Activated naive CD4-positive, alpha-beta T cell treated with anti-CD3 and anti-CD28 coated beads, Interleukin-2, amount 50 U/mL, for 24 hours (primary cell): ENCODE measurements at regions not wholly inside any gene's neighbourhood (a gene's known extent, or its start where the extent isn't known, plus 50 kb on each side); places are given as distances from the start of the nearest gene placed in this dataset.

Source experiments
- H3K27ac Mint-ChIP-seq: one replicate; pipeline ENCODE4 v1.8.0; 2021; ENCODE audit warnings: mild to moderate bottlenecking, mixed read lengths
- H3K27me3 Mint-ChIP-seq: one replicate; pipeline ENCODE4 v1.8.0; 2021; ENCODE audit warnings: mixed read lengths
- H3K36me3 Mint-ChIP-seq: one replicate; pipeline ENCODE4 v1.8.0; 2021; ENCODE audit warnings: mixed read lengths
- H3K4me1 Mint-ChIP-seq: one replicate; pipeline ENCODE4 v1.8.0; 2021; ENCODE audit warnings: mixed read lengths
- H3K4me3 Mint-ChIP-seq: one replicate; pipeline ENCODE4 v1.8.0; 2021; ENCODE audit warnings: mild to moderate bottlenecking, mixed read lengths
- H3K9me3 Mint-ChIP-seq: one replicate; pipeline ENCODE4 v1.8.0; 2021; ENCODE audit warnings: mixed read lengths

DNA sequence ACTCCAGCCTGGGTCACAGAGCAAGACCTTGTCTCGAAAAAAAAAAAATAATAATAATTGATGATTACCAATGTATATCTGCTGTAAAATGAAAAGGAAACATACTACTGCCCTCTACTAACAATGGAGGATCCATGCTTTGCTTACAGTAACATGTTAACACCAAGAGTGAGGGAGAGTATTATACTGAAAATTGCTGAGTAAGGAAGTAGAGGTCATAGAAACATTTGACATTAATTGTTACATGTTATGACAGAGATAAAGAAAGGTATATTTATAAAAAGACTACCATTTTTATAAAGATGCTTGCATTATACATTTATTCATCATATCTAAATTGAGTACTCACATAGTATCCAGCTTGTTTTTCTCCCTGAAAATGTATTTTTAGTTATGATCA lies 1989.8 kb upstream of the TENM3 start:
- Mint-ChIP-seq H3K27me3 (no peaks in the 10 kb centered on the region), H3K4me3 (no peak overlapping the region), H3K27ac (no peak overlapping the region), H3K9me3 (no peaks in the 10 kb centered on the region), H3K4me1 (no peaks in the 10 kb centered on the region), H3K36me3 (no peaks in the 10 kb centered on the region)

GRCh38 chr4:180261346-180261745 lies 1981.9 kb upstream of the TENM3 start:
- H3K27me3 Mint-ChIP-seq = no peaks in the 10 kb centered on the region
- H3K9me3 Mint-ChIP-seq = no peaks in the 10 kb centered on the region
- H3K4me1 Mint-ChIP-seq = no peaks in the 10 kb centered on the region
- no peak overlapping the region for H3K27ac Mint-ChIP-seq
- no peaks in the 10 kb centered on the region for H3K36me3 Mint-ChIP-seq
- no peak overlapping the region for H3K4me3 Mint-ChIP-seq

DNA sequence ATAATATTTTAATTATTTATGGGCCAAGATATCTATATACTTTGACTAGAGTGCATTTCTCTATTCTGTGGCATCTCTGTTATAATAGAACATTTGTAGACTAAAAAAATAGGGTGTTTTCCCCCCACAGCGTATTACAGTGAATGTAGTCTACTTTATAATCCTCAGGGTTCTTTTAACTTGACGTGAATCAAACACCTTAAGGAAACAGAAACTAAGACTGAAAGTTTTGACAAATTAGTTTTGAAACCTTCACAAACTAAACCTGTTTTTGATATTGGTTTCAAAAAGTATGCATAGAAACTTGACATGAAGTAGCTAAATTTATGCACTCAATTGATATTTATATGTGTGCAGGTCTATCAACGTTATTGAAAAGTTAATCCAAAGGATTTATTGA lies 1963.1 kb upstream of the TENM3 start:
- Mint-ChIP-seq H3K27ac (no peak overlapping the region), H3K4me1 (no peaks in the 10 kb centered on the region), H3K36me3 (no peaks in the 10 kb centered on the region), H3K4me3 (no peak overlapping the region), H3K9me3 (peaks cover 5% of the 10 kb centered on the region), H3K27me3 (no peaks in the 10 kb centered on the region)

GRCh38 chr4:180280726-180281297 lies 1962.4 kb upstream of the TENM3 start:
- Mint-ChIP-seq H3K36me3 (no peaks in the 10 kb centered on the region), H3K27ac (no peak overlapping the region), H3K9me3 (no peaks in the 10 kb centered on the region), H3K27me3 (no peaks in the 10 kb centered on the region), H3K4me1 (no peaks in the 10 kb centered on the region), H3K4me3 (no peak overlapping the region)

DNA sequence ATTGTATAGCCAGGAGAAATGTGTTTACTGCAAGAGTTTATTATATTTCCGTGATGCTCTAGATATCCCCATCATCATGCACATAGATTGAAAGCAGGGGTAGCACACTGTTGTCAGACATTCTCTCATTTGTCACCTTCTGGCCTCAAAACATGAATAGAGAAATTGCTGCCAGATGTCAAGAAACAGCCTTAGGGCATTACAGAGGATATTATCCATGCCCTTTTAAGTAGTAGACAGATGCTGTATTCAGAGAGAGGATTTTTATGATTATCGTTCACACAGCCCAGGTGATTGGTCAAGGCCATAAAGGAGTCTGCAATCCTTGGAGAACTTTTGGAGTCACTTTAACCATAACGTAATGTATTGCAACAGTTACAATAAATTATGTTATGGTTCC lies 1961.5 kb upstream of the TENM3 start:
- Mint-ChIP-seq H3K9me3 (no peaks in the 10 kb centered on the region), H3K4me1 (no peaks in the 10 kb centered on the region), H3K36me3 (no peaks in the 10 kb centered on the region), H3K27me3 (no peaks in the 10 kb centered on the region), H3K4me3 (no peak overlapping the region), H3K27ac (no peak overlapping the region)

DNA sequence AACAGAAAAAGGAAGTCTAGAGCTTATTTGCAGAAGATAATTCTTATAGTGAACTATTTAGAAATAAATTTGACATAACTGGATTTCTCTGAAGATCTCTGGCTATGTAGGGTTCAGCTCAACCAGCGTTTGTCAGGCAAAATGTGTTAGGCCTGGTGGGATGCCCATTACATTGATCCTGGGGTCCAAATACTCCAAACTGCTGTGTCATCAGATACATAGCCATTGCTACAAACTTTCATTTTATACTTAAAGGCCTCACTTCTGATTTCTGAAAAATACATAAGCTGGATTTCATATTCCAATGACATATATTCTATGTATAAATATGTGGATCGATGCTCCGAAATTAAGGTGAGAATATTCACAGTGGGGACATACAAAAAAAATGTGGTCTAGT lies 1958.9 kb upstream of the TENM3 start:
- Mint-ChIP-seq H3K4me3 (no peak overlapping the region), H3K27ac (no peak overlapping the region), H3K9me3 (no peaks in the 10 kb centered on the region), H3K27me3 (no peaks in the 10 kb centered on the region), H3K4me1 (no peaks in the 10 kb centered on the region), H3K36me3 (no peaks in the 10 kb centered on the region)

- no peaks in the 10 kb centered on the region for H3K4me1 Mint-ChIP-seq
- no peak overlapping the region for H3K27ac Mint-ChIP-seq
- no peaks in the 10 kb centered on the region for H3K36me3 Mint-ChIP-seq
- H3K27me3 Mint-ChIP-seq = no peaks in the 10 kb centered on the region
- no peaks in the 10 kb centered on the region for H3K9me3 Mint-ChIP-seq
- H3K4me3 Mint-ChIP-seq = no peak overlapping the region
Measured at GRCh38 chr4:180285796-180286195, 1957.4 kb upstream of the TENM3 start.

GRCh38 chr4:180292339-180292738 lies 1950.9 kb upstream of the TENM3 start:
- Mint-ChIP-seq H3K4me1 (no peaks in the 10 kb centered on the region), H3K4me3 (no peak overlapping the region), H3K27ac (no peak overlapping the region), H3K9me3 (peaks cover 3% of the 10 kb centered on the region), H3K36me3 (no peaks in the 10 kb centered on the region), H3K27me3 (no peaks in the 10 kb centered on the region)

DNA sequence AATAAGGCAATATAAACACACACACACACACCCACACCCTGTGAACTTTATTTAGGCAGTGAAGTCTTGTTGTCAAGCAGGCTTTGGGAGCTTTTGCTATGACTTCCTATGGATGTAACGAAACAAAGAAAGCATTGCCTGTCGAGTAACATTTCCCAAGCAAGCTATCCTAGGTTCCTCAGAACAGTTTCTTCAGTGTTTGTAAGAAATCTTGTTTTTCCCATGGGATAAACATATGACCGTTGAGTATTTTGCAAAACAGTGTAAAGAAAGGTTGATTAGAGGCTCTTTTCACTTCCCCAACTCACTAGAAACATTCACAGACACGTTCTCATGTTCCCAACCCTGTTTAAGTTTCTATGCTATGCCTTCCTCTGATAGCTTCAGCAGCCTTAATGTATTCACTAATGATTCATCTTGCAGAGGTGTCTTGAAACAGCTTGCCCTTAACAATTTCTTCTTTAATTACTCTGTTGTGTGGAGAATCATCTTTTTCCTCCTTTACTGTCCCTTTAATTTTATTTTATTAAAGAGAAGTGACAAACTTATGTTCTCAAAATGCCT lies 1947.1 kb upstream of the TENM3 start:
- Mint-ChIP-seq H3K27ac (no peak overlapping the region), H3K4me1 (no peaks in the 10 kb centered on the region), H3K27me3 (no peaks in the 10 kb centered on the region), H3K36me3 (no peaks in the 10 kb centered on the region), H3K9me3 (peaks cover 16% of the 10 kb centered on the region), H3K4me3 (no peak overlapping the region)

- Mint-ChIP-seq H3K36me3 (no peaks in the 10 kb centered on the region), H3K4me3 (no peak overlapping the region), H3K27ac (no peak overlapping the region), H3K9me3 (peaks cover 14% of the 10 kb centered on the region), H3K27me3 (no peaks in the 10 kb centered on the region), H3K4me1 (no peaks in the 10 kb centered on the region)
Measured at GRCh38 chr4:180304321-180304720, 1938.9 kb upstream of the TENM3 start.

DNA sequence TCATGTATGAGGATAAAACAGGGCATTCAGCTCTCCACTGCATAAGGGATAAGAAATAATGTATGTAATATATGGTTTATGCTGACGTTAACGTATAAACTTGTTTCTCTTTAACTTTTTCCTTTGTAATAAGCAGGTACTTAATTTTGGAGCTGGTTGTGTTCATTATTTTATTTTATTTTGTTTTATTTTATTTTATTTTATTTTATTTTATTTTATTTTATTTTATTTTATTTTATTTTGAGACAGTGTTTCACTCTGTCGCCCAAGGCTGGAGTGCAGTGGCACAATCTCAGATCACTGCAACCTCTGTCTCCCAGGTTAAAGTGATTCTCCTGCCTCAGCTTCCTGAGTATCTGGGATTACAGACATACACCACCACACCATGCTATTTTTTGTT lies 1932.6 kb upstream of the TENM3 start:
- H3K27me3 Mint-ChIP-seq = no peaks in the 10 kb centered on the region
- no peaks in the 10 kb centered on the region for H3K36me3 Mint-ChIP-seq
- H3K4me1 Mint-ChIP-seq = no peaks in the 10 kb centered on the region
- peaks cover 4% of the 10 kb centered on the region for H3K9me3 Mint-ChIP-seq
- H3K4me3 Mint-ChIP-seq = no peak overlapping the region
- no peak overlapping the region for H3K27ac Mint-ChIP-seq

- Mint-ChIP-seq H3K27me3 (no peaks in the 10 kb centered on the region), H3K36me3 (no peaks in the 10 kb centered on the region), H3K27ac (no peak overlapping the region), H3K4me1 (no peaks in the 10 kb centered on the region), H3K9me3 (peaks cover 4% of the 10 kb centered on the region), H3K4me3 (no peak overlapping the region)
Measured at GRCh38 chr4:180314972-180315371, 1928.2 kb upstream of the TENM3 start.

- Mint-ChIP-seq H3K4me3 (no peak overlapping the region), H3K27me3 (no peaks in the 10 kb centered on the region), H3K36me3 (no peaks in the 10 kb centered on the region), H3K9me3 (peaks cover 5% of the 10 kb centered on the region), H3K27ac (no peak overlapping the region), H3K4me1 (no peaks in the 10 kb centered on the region)
Measured at GRCh38 chr4:180330521-180330920, 1912.7 kb upstream of the TENM3 start.

GRCh38 chr4:180333162-180333561 lies 1910.0 kb upstream of the TENM3 start:
- H3K4me1 Mint-ChIP-seq = no peaks in the 10 kb centered on the region
- no peak overlapping the region for H3K27ac Mint-ChIP-seq
- H3K27me3 Mint-ChIP-seq = no peaks in the 10 kb centered on the region
- no peak overlapping the region for H3K4me3 Mint-ChIP-seq
- H3K36me3 Mint-ChIP-seq = no peaks in the 10 kb centered on the region
- H3K9me3 Mint-ChIP-seq = peaks cover 5% of the 10 kb centered on the region

DNA sequence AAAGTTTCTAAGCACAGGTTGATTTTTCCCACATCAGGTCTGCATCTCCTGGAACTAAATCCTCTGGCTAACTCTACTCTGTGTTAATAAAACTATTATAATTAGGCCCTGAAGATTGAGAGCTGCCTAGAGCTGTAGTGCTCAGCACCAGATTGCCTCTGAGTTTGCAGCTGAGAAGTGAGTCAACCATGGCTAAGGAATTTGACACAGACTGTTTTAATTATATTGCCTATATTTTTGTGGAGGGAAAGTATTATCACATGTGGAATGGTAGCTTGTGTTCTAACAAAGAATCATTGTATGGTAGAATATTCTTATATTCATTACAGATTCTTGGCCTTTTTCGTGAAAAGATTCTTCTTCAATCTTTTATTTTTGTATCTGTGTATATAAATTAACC lies 1907.6 kb upstream of the TENM3 start:
- Mint-ChIP-seq H3K9me3 (peaks cover 5% of the 10 kb centered on the region), H3K4me1 (no peaks in the 10 kb centered on the region), H3K4me3 (no peak overlapping the region), H3K36me3 (no peaks in the 10 kb centered on the region), H3K27me3 (no peaks in the 10 kb centered on the region), H3K27ac (no peak overlapping the region)

DNA sequence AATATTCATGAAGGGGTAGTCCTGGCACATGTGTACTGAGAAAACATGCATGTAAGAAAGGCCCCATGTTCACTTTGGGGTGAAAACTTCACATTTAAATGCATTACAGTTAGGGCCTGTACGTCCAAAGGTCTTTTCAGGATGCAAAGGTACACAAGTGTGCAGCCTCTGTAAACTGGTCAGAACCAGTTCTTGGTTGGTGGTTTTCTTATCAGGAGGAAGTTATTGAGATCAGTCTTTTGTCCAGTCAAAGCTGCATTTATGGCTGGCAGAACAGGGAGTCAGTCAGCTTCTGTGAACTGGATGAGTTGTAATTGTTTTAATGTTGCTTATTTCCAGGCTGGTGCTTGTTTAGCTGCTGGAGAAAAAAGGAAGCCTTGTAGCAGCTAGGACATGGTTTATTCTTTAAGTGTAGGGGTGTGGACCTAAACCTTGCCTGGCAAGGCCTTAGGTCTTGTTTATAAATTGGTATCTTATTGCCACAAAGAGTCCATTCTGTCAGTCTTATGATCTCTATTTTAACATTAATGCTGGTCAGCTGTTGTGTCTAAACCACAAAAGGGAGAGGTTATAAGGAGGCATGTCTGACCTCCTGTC lies 1906.6 kb upstream of the TENM3 start:
- Mint-ChIP-seq H3K27me3 (no peaks in the 10 kb centered on the region), H3K4me3 (no peak overlapping the region), H3K36me3 (no peaks in the 10 kb centered on the region), H3K9me3 (peaks cover 5% of the 10 kb centered on the region), H3K4me1 (no peaks in the 10 kb centered on the region), H3K27ac (no peak overlapping the region)

- H3K9me3 Mint-ChIP-seq = no peaks in the 10 kb centered on the region
- no peaks in the 10 kb centered on the region for H3K4me1 Mint-ChIP-seq
- no peak overlapping the region for H3K27ac Mint-ChIP-seq
- H3K36me3 Mint-ChIP-seq = no peaks in the 10 kb centered on the region
- no peaks in the 10 kb centered on the region for H3K27me3 Mint-ChIP-seq
- H3K4me3 Mint-ChIP-seq = no peak overlapping the region
Measured at GRCh38 chr4:180341926-180342325, 1901.3 kb upstream of the TENM3 start.
